KMS-11 (cell line): ENCODE measurements at regions not wholly inside any gene's neighbourhood (a gene's known extent, or its start where the extent isn't known, plus 50 kb on each side); places are given as distances from the start of the nearest gene placed in this dataset.

Experiments used
- H2AFZ ChIP-seq: fragments of 200-600 bp; sonication (generic); 2 replicates; pipeline ENCODE4 v1.6.1; 2016; ENCODE audit warnings: antibody characterized with exemption, mixed run types, low read depth
- H3K27ac ChIP-seq: fragments of 200-600 bp; sonication (generic); 2 replicates; pipeline ENCODE4 v1.6.1; 2016; ENCODE audit warnings: mild to moderate bottlenecking, mixed run types
- H3K27me3 ChIP-seq: fragments of 200-600 bp; sonication (generic); 2 replicates; pipeline ENCODE4 v1.6.1; 2017; ENCODE audit warnings: mild to moderate bottlenecking, low read depth, mixed run types, moderate library complexity; ENCODE audit not compliant: insufficient read depth
- H3K36me3 ChIP-seq: fragments of 200-600 bp; sonication (generic); 2 replicates; pipeline ENCODE4 v1.6.1; 2017; ENCODE audit warnings: mild to moderate bottlenecking, mixed run types; ENCODE audit not compliant: insufficient read depth
- H3K4me1 ChIP-seq: fragments of 200-600 bp; sonication (generic); 2 replicates; pipeline ENCODE4 v1.6.1; 2016; ENCODE audit warnings: mild to moderate bottlenecking, low read depth, mixed run types; ENCODE audit not compliant: poor library complexity, severe bottlenecking
- H3K4me2 ChIP-seq: fragments of 200-600 bp; sonication (generic); 2 replicates; pipeline ENCODE4 v1.7.0; 2016; ENCODE audit warnings: mild to moderate bottlenecking, mixed run types
- H3K4me3 ChIP-seq: fragments of 200-600 bp; sonication (generic); IDR thresholded peaks from 2 replicates; pipeline ENCODE4 v1.6.1; 2017; ENCODE audit warnings: low read depth, low read length, mixed read lengths; ENCODE audit not compliant: insufficient read depth
- H3K79me2 ChIP-seq: fragments of 200-600 bp; sonication (generic); 2 replicates; pipeline ENCODE4 v1.6.1; 2016; ENCODE audit warnings: low read depth, mixed run types; ENCODE audit not compliant: insufficient read depth
- H3K9ac ChIP-seq: fragments of 200-600 bp; sonication (generic); 2 replicates; pipeline ENCODE4 v1.6.1; 2016; ENCODE audit warnings: mild to moderate bottlenecking, mixed run types
- H4K20me1 ChIP-seq: fragments of 200-600 bp; sonication (generic); 2 replicates; pipeline ENCODE4 v1.6.1; 2016; ENCODE audit warnings: mild to moderate bottlenecking, mixed run types; ENCODE audit not compliant: insufficient read depth
- CTCF ChIP-seq: fragments of 200-600 bp; sonication (generic); conservative IDR thresholded peaks from 2 replicates; pipeline ENCODE4 v1.6.1; 2017; ENCODE audit warnings: low read depth, mild to moderate bottlenecking, antibody characterized with exemption, low read length, moderate library complexity, mixed read lengths

DNA sequence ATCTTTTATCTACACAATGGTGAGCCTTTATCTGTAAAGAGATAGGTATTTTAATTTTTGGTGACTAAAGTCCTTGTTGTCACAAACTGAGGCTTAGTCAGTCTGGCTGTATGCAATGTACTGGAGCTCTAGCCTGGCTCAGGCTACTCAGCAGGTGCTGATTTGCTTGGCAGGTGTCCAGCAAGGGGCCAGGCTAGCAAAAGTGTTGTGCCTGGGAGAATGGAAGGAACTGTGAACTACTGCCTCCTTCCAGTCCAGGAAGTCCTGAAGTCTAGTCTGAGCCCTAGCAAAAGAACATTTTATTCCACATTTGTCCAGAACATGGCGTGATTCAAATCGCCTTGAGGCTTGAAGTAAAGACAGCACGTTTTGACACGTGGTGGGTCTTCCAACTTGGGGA is 260.5 kb downstream of the CCDC85A start:
- H3K4me1 ChIP-seq = no peaks in the 10 kb centered on the region
- H3K27me3 ChIP-seq = no peaks in the 10 kb centered on the region

GRCh38 chr2:56448403-56449001 is 264.7 kb downstream of the CCDC85A start:
- H3K79me2 ChIP-seq = no peaks in the 10 kb centered on the region
- H3K4me3 ChIP-seq = no peak overlapping the region
- no peaks in the 10 kb centered on the region for H4K20me1 ChIP-seq
- no peak for TF ChIP-seq CTCF
- no peaks in the 10 kb centered on the region for H3K27me3 ChIP-seq
- H3K27ac ChIP-seq = no peak overlapping the region
- H3K9ac ChIP-seq = no peak overlapping the region
- H3K4me1 ChIP-seq = no peaks in the 10 kb centered on the region
- H2AFZ ChIP-seq = no peak overlapping the region
- H3K4me2 ChIP-seq = no peak overlapping the region
- H3K36me3 ChIP-seq = no peaks in the 10 kb centered on the region

More for the DNA sequence above, 260.5 kb downstream of the CCDC85A start:
- Histone ChIP-seq H3K27ac (no peak overlapping the region), H3K36me3 (no peaks in the 10 kb centered on the region), H3K4me3 (no peak overlapping the region), H4K20me1 (no peaks in the 10 kb centered on the region), H3K9ac (no peak overlapping the region), H3K4me2 (no peak overlapping the region), H2AFZ (no peak overlapping the region), H3K79me2 (no peaks in the 10 kb centered on the region)
- no peak for TF ChIP-seq CTCF

DNA sequence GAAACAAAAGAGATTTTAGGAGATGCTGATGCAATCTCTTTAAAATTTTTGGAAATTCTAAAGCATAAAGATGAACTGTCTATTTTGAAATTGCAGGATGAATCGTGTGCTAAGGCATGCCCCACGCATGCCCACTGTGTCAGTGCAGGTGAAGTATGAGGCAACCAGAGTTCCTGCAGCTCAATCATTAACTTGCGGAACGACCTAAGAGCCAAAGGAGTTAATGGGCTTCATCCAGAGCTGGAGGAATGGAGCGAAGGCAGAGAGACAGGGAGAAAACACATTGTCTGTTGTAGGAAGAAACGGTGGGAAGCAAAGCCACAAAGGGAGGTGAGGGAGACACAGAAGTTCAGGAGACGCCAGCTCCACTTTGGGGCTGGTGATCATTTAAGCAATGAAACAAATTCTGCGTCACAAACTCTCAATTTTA is 265.2 kb downstream of the CCDC85A start:
- no peaks in the 10 kb centered on the region for H3K27me3 ChIP-seq
- H3K79me2 ChIP-seq = no peaks in the 10 kb centered on the region
- H2AFZ ChIP-seq = no peak overlapping the region
- no peak overlapping the region for H3K4me3 ChIP-seq
- H4K20me1 ChIP-seq = no peaks in the 10 kb centered on the region
- TF ChIP-seq CTCF = no peak
- H3K9ac ChIP-seq = no peak overlapping the region
- H3K4me1 ChIP-seq = no peaks in the 10 kb centered on the region
- no peak overlapping the region for H3K27ac ChIP-seq
- no peaks in the 10 kb centered on the region for H3K36me3 ChIP-seq
- H3K4me2 ChIP-seq = no peak overlapping the region

DNA sequence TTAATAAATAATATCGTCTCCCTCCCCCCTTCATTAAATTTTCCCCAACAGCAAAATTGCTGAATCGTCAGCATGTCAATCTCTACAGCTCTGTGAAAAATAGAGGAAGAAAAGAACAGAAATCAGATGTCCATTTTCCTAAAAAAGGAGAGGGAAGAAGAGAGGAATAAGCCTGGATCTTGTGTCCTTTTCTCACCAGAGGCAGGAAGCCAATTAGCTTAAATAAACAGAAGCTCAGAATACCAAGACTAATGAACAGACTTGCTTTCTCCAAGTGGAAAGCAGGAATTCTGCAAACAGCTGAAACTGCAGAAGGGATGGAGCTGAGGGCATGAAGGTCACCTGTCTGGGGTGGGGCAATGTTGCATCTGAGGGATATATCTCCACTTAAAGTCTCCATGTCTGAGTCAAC is 265.7 kb downstream of the CCDC85A start:
- H3K4me1 ChIP-seq = no peaks in the 10 kb centered on the region
- no peak for TF ChIP-seq CTCF
- H3K36me3 ChIP-seq = no peaks in the 10 kb centered on the region
- H4K20me1 ChIP-seq = no peaks in the 10 kb centered on the region
- no peak overlapping the region for H3K4me3 ChIP-seq
- H3K27ac ChIP-seq = no peak overlapping the region
- no peaks in the 10 kb centered on the region for H3K79me2 ChIP-seq
- no peak overlapping the region for H3K9ac ChIP-seq
- no peak overlapping the region for H3K4me2 ChIP-seq
- no peaks in the 10 kb centered on the region for H3K27me3 ChIP-seq
- no peak overlapping the region for H2AFZ ChIP-seq
